Muscle layer of colon (tissue), 2 donors: ENCODE measurements at regions not wholly inside any gene's neighbourhood (a gene's known extent, or its start where the extent isn't known, plus 50 kb on each side); places are given as distances from the start of the nearest gene placed in this dataset.

ENCODE experiments used
- H3K27ac ChIP-seq: one replicate; pipeline ENCODE4 v1.7.0; 2013; ENCODE audit warnings: low read depth, mild to moderate bottlenecking, low read length, moderate library complexity
- H3K27me3 ChIP-seq, 2 donors: one replicate each; pipeline ENCODE4 v1.7.0; 2013; ENCODE audit warnings: low read length in 2 of 2, mild to moderate bottlenecking in 2 of 2; ENCODE audit not compliant: insufficient read depth in 2 of 2, control insufficient read depth in 1 of 2
- H3K36me3 ChIP-seq: one replicate; pipeline ENCODE4 v1.7.0; 2013; ENCODE audit warnings: mild to moderate bottlenecking, low read length; ENCODE audit not compliant: insufficient read depth
- H3K4me1 ChIP-seq: one replicate; pipeline ENCODE4 v1.7.0; 2013; ENCODE audit warnings: mild to moderate bottlenecking, low read length; ENCODE audit not compliant: insufficient read depth
- H3K4me3 ChIP-seq, 2 donors: one replicate each; pipeline ENCODE4 v1.7.0; 2013; ENCODE audit warnings: low read length in 2 of 2, low read depth in 1 of 2, mild to moderate bottlenecking in 1 of 2, moderate library complexity in 1 of 2
- H3K9ac ChIP-seq: one replicate; pipeline ENCODE4 v1.7.0; 2013; ENCODE audit warnings: low read length
- H3K9me3 ChIP-seq: one replicate; pipeline ENCODE4 v1.7.0; 2013; ENCODE audit warnings: mild to moderate bottlenecking, low read length
- donor health status: abdominal sarcoma.
- donor health status: Adenocarcinoma of cecum.

DNA sequence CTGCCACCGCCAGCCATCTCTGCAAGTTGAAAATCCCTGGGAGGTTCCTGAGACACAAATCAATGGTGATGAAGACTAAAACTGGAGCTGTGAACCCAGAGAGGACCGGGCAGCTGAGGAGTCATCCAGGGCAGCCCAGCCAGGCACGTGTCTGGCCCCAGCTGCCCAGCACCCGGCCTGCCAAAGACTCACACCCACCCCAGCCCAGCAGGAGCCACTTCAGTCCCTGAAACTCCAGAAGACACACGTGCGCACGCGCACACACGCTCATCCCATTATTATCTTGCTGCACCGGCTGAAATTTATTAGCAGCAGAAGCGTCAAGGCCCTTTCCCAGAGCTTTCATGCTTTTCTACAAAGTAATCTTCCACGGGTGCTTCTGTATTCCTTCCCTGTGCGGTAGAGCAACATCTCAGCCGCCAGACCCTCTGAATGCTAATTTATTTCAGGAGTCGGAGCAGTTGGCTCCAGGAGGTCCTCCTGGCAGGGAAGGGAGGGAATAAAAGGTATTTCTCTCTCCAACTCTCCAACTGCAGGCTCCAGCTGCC, 59.8 kb upstream of the RBFOX3 start:
- Histone ChIP-seq H3K9me3 (peaks cover 8% of the 10 kb centered on the region), H3K27me3 (peaks cover 0 to 8% of the 10 kb centered on the region in 2 donors), H3K27ac (peak overlapping the region; percentile 41), H3K4me1 (peaks cover 34% of the 10 kb centered on the region), H3K9ac (no peak overlapping the region), H3K4me3 (no peak overlapping the region), H3K36me3 (no peaks in the 10 kb centered on the region)

- Histone ChIP-seq H3K9ac (no peak overlapping the region), H3K4me1 (peaks cover 39% of the 10 kb centered on the region), H3K27me3 (peaks cover 0 to 8% of the 10 kb centered on the region in 2 donors), H3K27ac (no peak overlapping the region), H3K36me3 (no peaks in the 10 kb centered on the region), H3K4me3 (no peak overlapping the region), H3K9me3 (peaks cover 8% of the 10 kb centered on the region)
Observed at GRCh38 chr17:79669861-79670260, 59.0 kb upstream of the RBFOX3 start.

DNA sequence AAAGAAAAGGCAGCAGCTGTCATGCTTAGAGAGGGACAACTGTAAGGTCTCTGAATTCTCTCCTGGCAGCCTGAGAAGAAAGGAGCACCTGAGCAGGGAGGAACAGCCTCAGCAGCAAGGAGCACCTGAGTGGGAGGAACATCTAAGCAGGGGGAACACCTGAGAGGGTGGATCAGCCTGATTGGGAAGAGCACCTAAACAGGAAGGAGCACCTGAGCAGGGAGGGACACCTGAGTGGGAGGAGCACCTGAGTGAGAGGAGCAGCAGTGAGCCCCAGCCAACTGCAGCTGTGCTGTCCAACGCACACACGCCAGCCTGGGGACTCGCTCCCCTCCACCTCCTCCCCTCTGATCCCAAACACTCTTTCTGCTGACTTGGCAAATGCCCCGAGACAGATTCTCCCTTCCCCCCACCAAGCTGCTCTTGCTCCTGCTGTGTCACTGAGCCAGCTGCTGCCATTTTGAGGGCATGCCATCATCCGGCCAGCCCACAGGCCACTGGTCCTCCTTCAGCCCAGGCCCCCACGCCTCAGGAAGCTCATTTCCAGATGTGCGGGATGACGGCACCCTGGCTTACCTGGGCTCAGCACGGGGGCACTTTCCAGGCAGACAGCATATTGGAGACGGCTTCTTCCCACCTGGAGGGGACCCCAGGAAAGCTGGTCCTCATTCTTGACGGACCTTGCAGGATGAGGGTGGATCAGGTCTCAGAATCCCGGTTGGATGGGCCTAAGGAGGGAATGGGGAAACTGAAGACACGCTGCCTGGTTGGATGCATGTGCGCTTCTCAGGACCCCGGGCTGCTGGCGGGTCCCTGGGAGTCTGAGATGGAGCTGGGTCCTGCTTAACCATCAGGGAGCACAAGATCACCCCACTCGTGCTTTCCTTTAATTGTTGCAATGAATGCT, 57.7 kb upstream of the RBFOX3 start:
- Histone ChIP-seq H3K27me3 (peaks cover 0 to 8% of the 10 kb centered on the region in 2 donors), H3K27ac (no peak overlapping the region), H3K4me1 (peaks cover 44% of the 10 kb centered on the region), H3K36me3 (no peaks in the 10 kb centered on the region), H3K4me3 (no peak overlapping the region), H3K9me3 (peaks cover 6% of the 10 kb centered on the region), H3K9ac (no peak overlapping the region)

- Histone ChIP-seq H3K27ac (no peak overlapping the region), H3K9ac (no peak overlapping the region), H3K36me3 (no peaks in the 10 kb centered on the region), H3K4me3 (no peak overlapping the region), H3K9me3 (no peaks in the 10 kb centered on the region), H3K4me1 (peaks cover 44% of the 10 kb centered on the region), H3K27me3 (peaks cover 0 to 8% of the 10 kb centered on the region in 2 donors)
Observed at GRCh38 chr17:79667746-79668145, 56.9 kb upstream of the RBFOX3 start.

DNA sequence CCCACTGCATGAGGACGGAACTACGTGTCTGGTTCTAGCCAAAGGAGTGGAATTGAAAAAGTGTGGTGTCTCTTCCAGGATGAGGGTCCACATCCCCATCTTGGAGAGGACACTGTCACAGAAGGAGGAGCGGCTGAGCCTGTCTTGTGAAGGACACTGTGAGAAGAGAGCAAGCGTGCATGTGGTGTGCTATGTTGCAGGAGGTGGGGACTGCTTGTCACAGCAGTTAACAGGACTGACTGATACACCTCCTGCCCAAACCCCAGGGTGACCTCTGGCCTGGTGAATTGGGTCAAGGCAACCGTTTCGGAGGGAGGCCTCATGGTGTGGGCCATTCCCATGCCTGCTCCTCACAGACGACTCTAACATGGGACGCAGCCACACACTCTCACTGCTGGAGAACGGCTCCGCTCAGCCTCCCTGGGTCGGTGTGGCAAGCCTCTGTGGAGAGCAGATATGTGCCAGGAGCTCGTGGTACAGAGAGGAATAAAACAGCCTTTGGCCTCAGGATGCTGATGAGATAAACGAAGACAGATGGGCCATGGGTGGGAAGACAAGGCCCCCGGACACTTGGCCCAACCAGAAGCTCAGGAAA, 56.4 kb upstream of the RBFOX3 start:
- H3K27ac ChIP-seq = no peak overlapping the region
- no peaks in the 10 kb centered on the region for H3K9me3 ChIP-seq
- no peaks in the 10 kb centered on the region for H3K36me3 ChIP-seq
- H3K4me1 ChIP-seq = peaks cover 44% of the 10 kb centered on the region
- no peak overlapping the region for H3K4me3 ChIP-seq
- H3K9ac ChIP-seq = no peak overlapping the region
- H3K27me3 ChIP-seq = peaks cover 0 to 8% of the 10 kb centered on the region in 2 donors

DNA sequence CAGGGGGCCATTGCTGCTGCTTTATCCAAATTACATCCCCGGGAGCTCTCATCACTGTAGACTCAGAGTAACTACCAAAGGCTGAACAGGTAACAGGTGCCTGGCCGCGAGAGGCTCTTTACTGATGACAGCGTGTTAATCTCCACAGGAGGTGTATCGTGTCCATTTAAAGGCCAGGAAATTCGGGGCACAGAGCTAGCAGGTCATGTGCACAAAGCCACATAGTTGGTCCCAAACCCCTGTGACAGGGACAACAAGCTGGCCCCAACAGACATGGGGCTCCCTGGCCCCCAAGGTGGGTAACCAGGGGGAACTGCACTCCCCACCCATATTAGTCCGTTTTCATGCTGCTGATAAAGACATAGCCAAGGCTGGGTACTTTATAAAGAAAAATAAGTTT, 55.3 kb upstream of the RBFOX3 start:
- Histone ChIP-seq H3K4me3 (no peak overlapping the region), H3K4me1 (peaks cover 38% of the 10 kb centered on the region), H3K9me3 (peaks cover 8% of the 10 kb centered on the region), H3K36me3 (no peaks in the 10 kb centered on the region), H3K9ac (no peak overlapping the region), H3K27me3 (peaks cover 0 to 3% of the 10 kb centered on the region in 2 donors), H3K27ac (no peak overlapping the region)

GRCh38 chr17:79664930-79665737, 54.3 kb upstream of the RBFOX3 start:
- Histone ChIP-seq H3K9ac (peak overlapping the region; percentile 24), H3K27ac (peak overlapping the region; percentile 67), H3K36me3 (no peaks in the 10 kb centered on the region), H3K9me3 (peaks cover 8% of the 10 kb centered on the region), H3K4me3 (peak overlapping the region in 1 of 2 donors; percentile 35), H3K27me3 (no peaks in the 10 kb centered on the region), H3K4me1 (peaks cover 28% of the 10 kb centered on the region)

GRCh38 chr17:79661292-79662041, 50.6 kb upstream of the RBFOX3 start:
- Histone ChIP-seq H3K4me3 (no peak overlapping the region), H3K36me3 (no peaks in the 10 kb centered on the region), H3K4me1 (peaks cover 44% of the 10 kb centered on the region), H3K9ac (no peak overlapping the region), H3K9me3 (peaks cover 8% of the 10 kb centered on the region), H3K27ac (no peak overlapping the region), H3K27me3 (no peaks in the 10 kb centered on the region)
